ENCODE measurements at regions not wholly inside any gene's neighbourhood (a gene's known extent, or its start where the extent isn't known, plus 50 kb on each side); places are given as distances from the start of the nearest gene placed in this dataset.

DNA sequence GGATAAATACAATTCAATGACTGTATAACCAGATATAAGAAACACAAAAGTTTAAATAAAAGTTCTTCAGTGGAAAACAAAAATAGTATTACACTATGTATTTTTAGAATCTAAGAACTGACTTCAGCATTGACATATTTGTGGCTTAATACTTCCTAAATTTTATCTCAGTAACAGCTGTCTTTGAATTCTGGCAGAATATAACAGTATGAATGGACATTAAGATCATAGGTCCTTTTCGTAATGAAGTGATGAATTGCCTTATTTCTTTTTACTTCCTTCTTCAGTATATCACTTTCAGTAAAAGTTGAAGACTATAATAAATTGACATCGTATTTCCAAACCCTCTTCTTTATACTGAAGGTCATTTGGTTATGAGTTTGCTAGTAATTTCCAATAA lies 1030.0 kb downstream of the MRPL39 start:
- TF ChIP-seq, protein P1, sequence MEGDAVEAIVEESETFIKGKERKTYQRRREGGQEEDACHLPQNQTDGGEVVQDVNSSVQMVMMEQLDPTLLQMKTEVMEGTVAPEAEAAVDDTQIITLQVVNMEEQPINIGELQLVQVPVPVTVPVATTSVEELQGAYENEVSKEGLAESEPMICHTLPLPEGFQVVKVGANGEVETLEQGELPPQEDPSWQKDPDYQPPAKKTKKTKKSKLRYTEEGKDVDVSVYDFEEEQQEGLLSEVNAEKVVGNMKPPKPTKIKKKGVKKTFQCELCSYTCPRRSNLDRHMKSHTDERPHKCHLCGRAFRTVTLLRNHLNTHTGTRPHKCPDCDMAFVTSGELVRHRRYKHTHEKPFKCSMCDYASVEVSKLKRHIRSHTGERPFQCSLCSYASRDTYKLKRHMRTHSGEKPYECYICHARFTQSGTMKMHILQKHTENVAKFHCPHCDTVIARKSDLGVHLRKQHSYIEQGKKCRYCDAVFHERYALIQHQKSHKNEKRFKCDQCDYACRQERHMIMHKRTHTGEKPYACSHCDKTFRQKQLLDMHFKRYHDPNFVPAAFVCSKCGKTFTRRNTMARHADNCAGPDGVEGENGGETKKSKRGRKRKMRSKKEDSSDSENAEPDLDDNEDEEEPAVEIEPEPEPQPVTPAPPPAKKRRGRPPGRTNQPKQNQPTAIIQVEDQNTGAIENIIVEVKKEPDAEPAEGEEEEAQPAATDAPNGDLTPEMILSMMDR (IDR thresholded peaks at IDR 0.05) = no peak
- TF ChIP-seq POLR2A (IDR thresholded peaks at IDR 0.05) = no peak
- no peak for TF ChIP-seq POLR2AphosphoS5 (IDR thresholded peaks at IDR 0.05)
